HepG2 (cell line): ENCODE measurements at regions not wholly inside any gene's neighbourhood (a gene's known extent, or its start where the extent isn't known, plus 50 kb on each side); places are given as distances from the start of the nearest gene placed in this dataset.
A peak's percentile ranks its signal among the peaks of the same experiment; 100 is the strongest.

ENCODE experiments used
- ATAC-seq: fragments of 200-7000 bp; cut with Tn5 transposase; 3 replicates; pipeline ENCODE4 v1.9.1; 2020; ENCODE audit warnings: mild to moderate bottlenecking, moderate library complexity
- BruUV-seq: library from RNA; stranded (reverse); fragments of 400-500 nt; replicated peaks from 2 replicates; lab custom pipeline; 2021; lab: Mats Ljungman, UMichigan
- CTCF ChIA-PET: fragments of 300-600 bp; formaldehyde crosslinking; extraction: SDS; loops from one replicate; lab custom pipeline; 2021; ENCODE audit warnings: low total read pairs, inconsistent platforms, low intra/inter-chr PET ratio; lab: Yijun Ruan, JAX
- POLR2A ChIA-PET: fragments of 350-600 bp; sonication (Branson Sonifier 250); formaldehyde crosslinking; loops from one replicate; lab custom pipeline; 2020; ENCODE audit warnings: antibody characterized with exemption, inconsistent platforms; lab: Yijun Ruan, JAX
- DNase-seq: peaks from one replicate; pipeline ENCODE4 v3.0.0-alpha.2; 2015; ENCODE audit warnings: low spot score
- FAIRE-seq: peaks from 3 replicates; lab custom pipeline; 2011; peaks lifted over from hg19 to GRCh38; lab: Jason Lieb, UNC
- H2AFZ ChIP-seq: one replicate; pipeline ENCODE4 v1.6.1; 2011; ENCODE audit warnings: low read length, inconsistent platforms
- H3K27ac ChIP-seq: fragments of 300-600 bp; 3 replicates; pipeline ENCODE4 v1.8.0; 2011; ENCODE audit warnings: mixed run types, mild to moderate bottlenecking, mixed read lengths, low read length, inconsistent platforms; ENCODE audit not compliant: insufficient read depth; ENCODE audit errors: extremely low read length
- H3K27me3 ChIP-seq, 2 experiments: fragments of 200-600 bp in 1 of 2; 2 replicates in 1 of 2; 3 replicates in 1 of 2; pipeline versions ENCODE4 v1.6.0 to v1.8.0; 2011; ENCODE audit warnings: low read length in 2 of 2, mild to moderate bottlenecking in 2 of 2, moderate library complexity in 2 of 2, inconsistent platforms in 1 of 2; ENCODE audit not compliant: insufficient read depth in 2 of 2, control insufficient read depth in 1 of 2
- H3K36me3 ChIP-seq, 2 experiments: fragments of 200-600 bp in 1 of 2; replicated peaks in 1 of 2; 2 replicates in 1 of 2; 3 replicates in 1 of 2; pipeline versions ENCODE4 v1.5.1 to v1.8.0; 2011; ENCODE audit warnings: low read length in 2 of 2, inconsistent platforms in 1 of 2; ENCODE audit not compliant: insufficient read depth in 2 of 2, control insufficient read depth in 1 of 2
- H3K4me1 ChIP-seq: 2 replicates; pipeline ENCODE4 v1.5.1; 2012; ENCODE audit warnings: low read length, inconsistent platforms; ENCODE audit not compliant: insufficient read depth
- H3K4me2 ChIP-seq: 2 replicates; pipeline ENCODE4 v1.6.0; 2011; ENCODE audit warnings: low read depth, low read length, inconsistent platforms
- H3K4me3 ChIP-seq, 3 experiments: fragments of 200-600 bp in 1 of 3; sonication (generic), shearing (Covaris generic) in 1 of 3; replicated peaks in 1 of 3; 2 replicates each; pipeline ENCODE4 v1.5.1; 2011 to 2016; ENCODE audit warnings: low read length in 3 of 3, inconsistent platforms in 2 of 3, low read depth in 2 of 3, mild to moderate bottlenecking in 2 of 3, control low read depth in 1 of 3, mixed read lengths in 1 of 3; ENCODE audit not compliant: insufficient read depth in 1 of 3
- H3K79me2 ChIP-seq: one replicate; pipeline ENCODE4 v1.6.1; 2011; ENCODE audit warnings: low read length, inconsistent platforms; ENCODE audit not compliant: insufficient read depth
- H3K9ac ChIP-seq: 2 replicates; pipeline ENCODE4 v1.6.0; 2011; ENCODE audit warnings: mild to moderate bottlenecking, low read depth, low read length, inconsistent platforms; ENCODE audit not compliant: insufficient read depth
- H3K9me3 ChIP-seq: 2 replicates; pipeline ENCODE4 v1.5.1; 2012; ENCODE audit warnings: mild to moderate bottlenecking, low read length
- H4K20me1 ChIP-seq: 2 replicates; pipeline ENCODE4 v1.6.0; 2011; ENCODE audit warnings: inconsistent platforms, mild to moderate bottlenecking, low read length, moderate library complexity; ENCODE audit not compliant: insufficient read depth
- CREB1 ChIP-seq, 2 experiments: fragments of 450-650 bp in 1 of 2; IDR thresholded peaks; 2 replicates each; pipeline ENCODE4 v1.6.1; 2016 to 2017; ENCODE audit warnings: control low read depth in 1 of 2, mild to moderate bottlenecking in 1 of 2, missing compliant biosample characterization in 1 of 2, missing genetic modification characterization in 1 of 2
- CREM ChIP-seq, 2 experiments: sonication (generic) in 1 of 2; formaldehyde crosslinking in 1 of 2; IDR thresholded peaks; 2 replicates each; pipeline versions ENCODE4 v1.4.0 to v1.6.1; 2016 to 2020; ENCODE audit warnings: antibody characterized with exemption in 1 of 2, mild to moderate bottlenecking in 1 of 2, missing genetic modification reagents in 1 of 2
- MAZ ChIP-seq, 2 experiments: sonication (generic) in 1 of 2; formaldehyde crosslinking in 1 of 2; IDR thresholded peaks; 2 replicates each; pipeline versions ENCODE4 v1.5.0 to v1.6.1; 2012 to 2020; ENCODE audit warnings: low read depth in 2 of 2, mild to moderate bottlenecking in 2 of 2, borderline replicate concordance in 1 of 2, improper control_type of control experiment in 1 of 2, low read length in 1 of 2, missing genetic modification reagents in 1 of 2, moderate library complexity in 1 of 2
- SMC3 ChIP-seq: IDR thresholded peaks from 2 replicates; pipeline ENCODE4 v1.6.1; 2011; ENCODE audit warnings: low read length, improper control_type of control experiment
- STAG1 ChIP-seq: sonication (generic); formaldehyde crosslinking; IDR thresholded peaks from 2 replicates; pipeline ENCODE4 v1.4.0; 2020; ENCODE audit warnings: missing genetic modification reagents
- ZNF501 ChIP-seq: sonication (generic); formaldehyde crosslinking; IDR thresholded peaks from 2 replicates; pipeline ENCODE4 v1.5.1; 2020; ENCODE audit warnings: mild to moderate bottlenecking, moderate library complexity, missing genetic modification reagents
- WGBS: methylation state at CpG from one replicate; pipeline ENCODE4 v1.1.6; 2017; ENCODE audit warnings: low lambda C conversion rate; 5-methylcytosine and 5-hydroxymethylcytosine counted together
- in situ Hi-C: cut with HindIII; loops from 2 replicates; pipeline ENCODE4 v1.10.0; 2017; ENCODE audit warnings: low pct_unique_long_range_greater_than_20kb; ENCODE audit not compliant: extremely low pct_ligation_motif_present
- intact Hi-C: fragments of 100-400 bp; cut with micrococcal nuclease; formaldehyde crosslinking; loops from one replicate; pipeline ENCODE4 v1.10.0; 2022; ENCODE audit not compliant: unreplicated experiment
- TF ChIP-seq, protein P1 (sequence below): sonication (generic); formaldehyde crosslinking; IDR thresholded peaks from 2 replicates; pipeline ENCODE4 v1.5.0; 2020; ENCODE audit warnings: mild to moderate bottlenecking, missing genetic modification reagents, moderate library complexity
- TF ChIP-seq, protein P2 (sequence below): IDR thresholded peaks from 2 replicates; pipeline ENCODE4 v1.6.1; 2012; ENCODE audit warnings: low read depth, low read length, improper control_type of control experiment
- TF ChIP-seq, protein P3 (sequence below): sonication (generic); formaldehyde crosslinking; IDR thresholded peaks from 2 replicates; pipeline ENCODE4 v1.8.1; 2023; ENCODE audit warnings: mild to moderate bottlenecking, missing genetic modification reagents
- TF ChIP-seq, protein P4 (sequence below): sonication (generic); formaldehyde crosslinking; IDR thresholded peaks from 2 replicates; pipeline ENCODE4 v1.4.0; 2020; ENCODE audit warnings: missing genetic modification reagents

DNA sequence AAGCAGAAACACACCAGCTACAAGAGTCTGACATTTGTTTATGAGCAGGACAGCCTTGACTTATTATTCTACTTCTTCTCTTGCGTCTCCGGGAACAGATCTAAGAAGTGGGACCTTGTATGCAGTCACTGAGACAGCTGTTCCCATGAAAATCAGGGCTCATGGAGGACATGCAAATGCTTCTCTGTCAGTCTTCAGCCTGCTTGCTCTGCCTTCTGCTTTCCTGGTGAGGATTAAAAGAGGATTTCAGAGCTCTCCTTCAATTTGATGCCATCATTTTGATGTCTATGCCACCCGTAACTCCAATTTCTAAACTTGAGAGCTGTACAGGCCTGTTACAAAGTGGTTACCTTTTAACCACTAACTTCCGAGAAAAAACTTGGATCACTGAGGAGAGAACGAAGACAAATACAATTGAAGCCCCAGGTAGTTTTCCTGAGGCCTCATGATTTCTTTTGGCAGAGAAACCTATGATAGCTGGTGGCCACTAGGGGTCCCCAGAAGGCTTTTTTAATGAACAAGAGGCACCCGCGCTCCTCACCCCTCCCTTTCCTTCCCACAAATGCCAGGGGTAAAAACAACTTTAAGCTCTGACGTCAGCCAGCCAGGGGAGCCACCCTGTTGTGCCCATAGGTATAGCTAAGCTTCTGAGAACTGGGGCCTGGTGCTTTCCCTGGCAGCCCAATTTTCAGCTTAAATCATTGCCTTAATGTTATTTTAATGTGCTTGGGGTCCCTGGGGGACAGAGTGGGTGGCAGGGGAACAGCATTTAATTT, 97.0 kb downstream of the DDIT4L start:
- 29% methylated on average over 7 of the region's 8 CpGs for WGBS
- Histone ChIP-seq H3K9ac (no peak overlapping the region), H3K9me3 (no peaks in the 10 kb centered on the region), H3K27me3 (no peaks in the 10 kb centered on the region; a peak in 1 of 5 replicates), H3K79me2 (no peaks in the 10 kb centered on the region), H3K4me1 (peaks cover 15% of the 10 kb centered on the region), H2AFZ (peak overlapping the region; percentile 30), H3K4me3 (no peak overlapping the region), H3K27ac (no peak overlapping the region), H3K4me2 (0 out of 2 replicates have a peak overlapping the region, but pooled peaks have one; percentile 29), H4K20me1 (no peaks in the 10 kb centered on the region), H3K36me3 (no peaks in the 10 kb centered on the region)
- in situ Hi-C loops (no loop called here), intact Hi-C loops (no loop called here)
- ATAC-seq (peak; percentile 77), DNase-seq (peak; percentile 65), FAIRE-seq (peak; percentile 36)
- POLR2A ChIA-PET: no interaction called here
- no TSS peak for BruUV-seq
- TF ChIP-seq, protein P1, sequence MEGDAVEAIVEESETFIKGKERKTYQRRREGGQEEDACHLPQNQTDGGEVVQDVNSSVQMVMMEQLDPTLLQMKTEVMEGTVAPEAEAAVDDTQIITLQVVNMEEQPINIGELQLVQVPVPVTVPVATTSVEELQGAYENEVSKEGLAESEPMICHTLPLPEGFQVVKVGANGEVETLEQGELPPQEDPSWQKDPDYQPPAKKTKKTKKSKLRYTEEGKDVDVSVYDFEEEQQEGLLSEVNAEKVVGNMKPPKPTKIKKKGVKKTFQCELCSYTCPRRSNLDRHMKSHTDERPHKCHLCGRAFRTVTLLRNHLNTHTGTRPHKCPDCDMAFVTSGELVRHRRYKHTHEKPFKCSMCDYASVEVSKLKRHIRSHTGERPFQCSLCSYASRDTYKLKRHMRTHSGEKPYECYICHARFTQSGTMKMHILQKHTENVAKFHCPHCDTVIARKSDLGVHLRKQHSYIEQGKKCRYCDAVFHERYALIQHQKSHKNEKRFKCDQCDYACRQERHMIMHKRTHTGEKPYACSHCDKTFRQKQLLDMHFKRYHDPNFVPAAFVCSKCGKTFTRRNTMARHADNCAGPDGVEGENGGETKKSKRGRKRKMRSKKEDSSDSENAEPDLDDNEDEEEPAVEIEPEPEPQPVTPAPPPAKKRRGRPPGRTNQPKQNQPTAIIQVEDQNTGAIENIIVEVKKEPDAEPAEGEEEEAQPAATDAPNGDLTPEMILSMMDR (CRISPR knock-in tag): peak; percentile 70
- peak; percentile 30; the same call in 1 of the 2 replicates for TF ChIP-seq CREM (IDR thresholded peaks at IDR 0.05)
- TF ChIP-seq CREM (CRISPR knock-in tag; IDR thresholded peaks at IDR 0.05): no peak
- TF ChIP-seq CREB1 (IDR thresholded peaks at IDR 0.05): peak; percentile 65; the same call in 1 of the 2 replicates
- TF ChIP-seq CREB1 (CRISPR knock-in tag; IDR thresholded peaks at IDR 0.05): peak; percentile 61
- TF ChIP-seq SMC3: peak; percentile 30; the same call in 1 of the 2 replicates
- peak; percentile 46 for TF ChIP-seq STAG1
- TF ChIP-seq, protein P2, sequence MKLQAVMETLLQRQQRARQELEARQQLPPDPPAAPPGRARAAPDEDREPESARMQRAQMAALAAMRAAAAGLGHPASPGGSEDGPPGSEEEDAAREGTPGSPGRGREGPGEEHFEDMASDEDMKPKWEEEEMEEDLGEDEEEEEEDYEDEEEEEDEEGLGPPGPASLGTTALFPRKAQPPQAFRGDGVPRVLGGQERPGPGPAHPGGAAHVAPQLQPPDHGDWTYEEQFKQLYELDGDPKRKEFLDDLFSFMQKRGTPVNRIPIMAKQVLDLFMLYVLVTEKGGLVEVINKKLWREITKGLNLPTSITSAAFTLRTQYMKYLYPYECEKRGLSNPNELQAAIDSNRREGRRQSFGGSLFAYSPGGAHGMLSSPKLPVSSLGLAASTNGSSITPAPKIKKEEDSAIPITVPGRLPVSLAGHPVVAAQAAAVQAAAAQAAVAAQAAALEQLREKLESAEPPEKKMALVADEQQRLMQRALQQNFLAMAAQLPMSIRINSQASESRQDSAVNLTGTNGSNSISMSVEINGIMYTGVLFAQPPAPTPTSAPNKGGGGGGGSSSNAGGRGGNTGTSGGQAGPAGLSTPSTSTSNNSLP: peak; percentile 11; the same call in 1 of the 2 replicates
- TF ChIP-seq, protein P3, sequence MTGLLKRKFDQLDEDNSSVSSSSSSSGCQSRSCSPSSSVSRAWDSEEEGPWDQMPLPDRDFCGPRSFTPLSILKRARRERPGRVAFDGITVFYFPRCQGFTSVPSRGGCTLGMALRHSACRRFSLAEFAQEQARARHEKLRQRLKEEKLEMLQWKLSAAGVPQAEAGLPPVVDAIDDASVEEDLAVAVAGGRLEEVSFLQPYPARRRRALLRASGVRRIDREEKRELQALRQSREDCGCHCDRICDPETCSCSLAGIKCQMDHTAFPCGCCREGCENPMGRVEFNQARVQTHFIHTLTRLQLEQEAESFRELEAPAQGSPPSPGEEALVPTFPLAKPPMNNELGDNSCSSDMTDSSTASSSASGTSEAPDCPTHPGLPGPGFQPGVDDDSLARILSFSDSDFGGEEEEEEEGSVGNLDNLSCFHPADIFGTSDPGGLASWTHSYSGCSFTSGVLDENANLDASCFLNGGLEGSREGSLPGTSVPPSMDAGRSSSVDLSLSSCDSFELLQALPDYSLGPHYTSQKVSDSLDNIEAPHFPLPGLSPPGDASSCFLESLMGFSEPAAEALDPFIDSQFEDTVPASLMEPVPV: no peak
- TF ChIP-seq, protein P4, sequence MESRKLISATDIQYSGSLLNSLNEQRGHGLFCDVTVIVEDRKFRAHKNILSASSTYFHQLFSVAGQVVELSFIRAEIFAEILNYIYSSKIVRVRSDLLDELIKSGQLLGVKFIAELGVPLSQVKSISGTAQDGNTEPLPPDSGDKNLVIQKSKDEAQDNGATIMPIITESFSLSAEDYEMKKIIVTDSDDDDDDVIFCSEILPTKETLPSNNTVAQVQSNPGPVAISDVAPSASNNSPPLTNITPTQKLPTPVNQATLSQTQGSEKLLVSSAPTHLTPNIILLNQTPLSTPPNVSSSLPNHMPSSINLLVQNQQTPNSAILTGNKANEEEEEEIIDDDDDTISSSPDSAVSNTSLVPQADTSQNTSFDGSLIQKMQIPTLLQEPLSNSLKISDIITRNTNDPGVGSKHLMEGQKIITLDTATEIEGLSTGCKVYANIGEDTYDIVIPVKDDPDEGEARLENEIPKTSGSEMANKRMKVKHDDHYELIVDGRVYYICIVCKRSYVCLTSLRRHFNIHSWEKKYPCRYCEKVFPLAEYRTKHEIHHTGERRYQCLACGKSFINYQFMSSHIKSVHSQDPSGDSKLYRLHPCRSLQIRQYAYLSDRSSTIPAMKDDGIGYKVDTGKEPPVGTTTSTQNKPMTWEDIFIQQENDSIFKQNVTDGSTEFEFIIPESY (CRISPR knock-in tag): no peak
- 0 out of 2 replicates have a peak, but pooled peaks have one; percentile 35 for TF ChIP-seq ZNF501 (CRISPR knock-in tag)
- TF ChIP-seq MAZ (IDR thresholded peaks at IDR 0.05; ENCODE audit: borderline replicate concordance, low read depth, low read length): peak; percentile 32; the same call in 1 of the 2 replicates
- no peak for TF ChIP-seq MAZ (CRISPR knock-in tag; IDR thresholded peaks at IDR 0.05; ENCODE audit: low read depth)
- CTCF ChIA-PET: no interaction called here
